GM12891 (cell line): ENCODE measurements at regions not wholly inside any gene's neighbourhood (a gene's known extent, or its start where the extent isn't known, plus 50 kb on each side); places are given as distances from the start of the nearest gene placed in this dataset.

Source experiments
- PAX5 ChIP-seq: IDR thresholded peaks from 2 replicates; pipeline ENCODE4 v1.6.1; 2011; ENCODE audit warnings: low read length, moderate library complexity, mild to moderate bottlenecking; ENCODE audit not compliant: insufficient read depth, severe bottlenecking
- POLR2A ChIP-seq: IDR thresholded peaks from 2 replicates; pipeline ENCODE4 v1.6.1; 2011; ENCODE audit warnings: low read depth, low read length, control low read depth
- POLR2AphosphoS5 ChIP-seq: IDR thresholded peaks from 2 replicates; pipeline ENCODE4 v1.6.1; 2011; ENCODE audit warnings: low read depth, low read length, control low read depth
- TAF1 ChIP-seq: IDR thresholded peaks from 2 replicates; pipeline ENCODE4 v1.6.1; 2011; ENCODE audit warnings: low read depth, low read length, control low read depth

- TF ChIP-seq POLR2A (no peak), TAF1 (no peak), POLR2AphosphoS5 (no peak), PAX5 (no peak)
Measured at GRCh38 chr4:10267066-10267465, 150.5 kb upstream of the WDR1 start.
